ENCODE measurements at regions not wholly inside any gene's neighbourhood (a gene's known extent, or its start where the extent isn't known, plus 50 kb on each side); places are given as distances from the start of the nearest gene placed in this dataset.

DNA sequence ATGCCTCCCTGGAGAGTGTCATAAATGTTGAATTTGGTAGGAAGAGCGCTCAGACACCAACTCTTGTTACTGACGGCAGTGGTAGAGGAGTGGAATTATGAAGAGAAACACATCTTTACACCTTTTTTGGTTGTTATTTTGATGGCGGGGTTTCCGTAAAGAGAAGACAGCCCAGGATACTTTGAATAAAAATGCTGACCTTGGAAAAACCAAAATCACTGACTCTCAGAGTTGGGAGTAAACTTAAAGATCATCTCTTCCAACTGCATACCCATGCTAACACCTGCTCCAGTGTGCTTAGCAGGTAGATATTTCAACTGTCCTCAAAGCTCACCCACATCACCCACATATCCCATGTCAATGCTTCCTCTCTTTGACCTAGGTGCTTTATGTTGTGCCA is 498.6 kb downstream of the LIG4 start:
- TF ChIP-seq, protein P1, sequence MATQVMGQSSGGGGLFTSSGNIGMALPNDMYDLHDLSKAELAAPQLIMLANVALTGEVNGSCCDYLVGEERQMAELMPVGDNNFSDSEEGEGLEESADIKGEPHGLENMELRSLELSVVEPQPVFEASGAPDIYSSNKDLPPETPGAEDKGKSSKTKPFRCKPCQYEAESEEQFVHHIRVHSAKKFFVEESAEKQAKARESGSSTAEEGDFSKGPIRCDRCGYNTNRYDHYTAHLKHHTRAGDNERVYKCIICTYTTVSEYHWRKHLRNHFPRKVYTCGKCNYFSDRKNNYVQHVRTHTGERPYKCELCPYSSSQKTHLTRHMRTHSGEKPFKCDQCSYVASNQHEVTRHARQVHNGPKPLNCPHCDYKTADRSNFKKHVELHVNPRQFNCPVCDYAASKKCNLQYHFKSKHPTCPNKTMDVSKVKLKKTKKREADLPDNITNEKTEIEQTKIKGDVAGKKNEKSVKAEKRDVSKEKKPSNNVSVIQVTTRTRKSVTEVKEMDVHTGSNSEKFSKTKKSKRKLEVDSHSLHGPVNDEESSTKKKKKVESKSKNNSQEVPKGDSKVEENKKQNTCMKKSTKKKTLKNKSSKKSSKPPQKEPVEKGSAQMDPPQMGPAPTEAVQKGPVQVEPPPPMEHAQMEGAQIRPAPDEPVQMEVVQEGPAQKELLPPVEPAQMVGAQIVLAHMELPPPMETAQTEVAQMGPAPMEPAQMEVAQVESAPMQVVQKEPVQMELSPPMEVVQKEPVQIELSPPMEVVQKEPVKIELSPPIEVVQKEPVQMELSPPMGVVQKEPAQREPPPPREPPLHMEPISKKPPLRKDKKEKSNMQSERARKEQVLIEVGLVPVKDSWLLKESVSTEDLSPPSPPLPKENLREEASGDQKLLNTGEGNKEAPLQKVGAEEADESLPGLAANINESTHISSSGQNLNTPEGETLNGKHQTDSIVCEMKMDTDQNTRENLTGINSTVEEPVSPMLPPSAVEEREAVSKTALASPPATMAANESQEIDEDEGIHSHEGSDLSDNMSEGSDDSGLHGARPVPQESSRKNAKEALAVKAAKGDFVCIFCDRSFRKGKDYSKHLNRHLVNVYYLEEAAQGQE (tag by site-specific recombination; IDR thresholded peaks at IDR 0.05): no peak
- TF ChIP-seq, protein P2, sequence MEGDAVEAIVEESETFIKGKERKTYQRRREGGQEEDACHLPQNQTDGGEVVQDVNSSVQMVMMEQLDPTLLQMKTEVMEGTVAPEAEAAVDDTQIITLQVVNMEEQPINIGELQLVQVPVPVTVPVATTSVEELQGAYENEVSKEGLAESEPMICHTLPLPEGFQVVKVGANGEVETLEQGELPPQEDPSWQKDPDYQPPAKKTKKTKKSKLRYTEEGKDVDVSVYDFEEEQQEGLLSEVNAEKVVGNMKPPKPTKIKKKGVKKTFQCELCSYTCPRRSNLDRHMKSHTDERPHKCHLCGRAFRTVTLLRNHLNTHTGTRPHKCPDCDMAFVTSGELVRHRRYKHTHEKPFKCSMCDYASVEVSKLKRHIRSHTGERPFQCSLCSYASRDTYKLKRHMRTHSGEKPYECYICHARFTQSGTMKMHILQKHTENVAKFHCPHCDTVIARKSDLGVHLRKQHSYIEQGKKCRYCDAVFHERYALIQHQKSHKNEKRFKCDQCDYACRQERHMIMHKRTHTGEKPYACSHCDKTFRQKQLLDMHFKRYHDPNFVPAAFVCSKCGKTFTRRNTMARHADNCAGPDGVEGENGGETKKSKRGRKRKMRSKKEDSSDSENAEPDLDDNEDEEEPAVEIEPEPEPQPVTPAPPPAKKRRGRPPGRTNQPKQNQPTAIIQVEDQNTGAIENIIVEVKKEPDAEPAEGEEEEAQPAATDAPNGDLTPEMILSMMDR (tag by site-specific recombination; IDR thresholded peaks at IDR 0.05): no peak
- TF ChIP-seq TCF7L2 (IDR thresholded peaks at IDR 0.05; ENCODE audit: borderline replicate concordance, low read depth, low read length) (no peak), ZNF133 (tag by site-specific recombination; IDR thresholded peaks at IDR 0.05) (no peak), ZNF16 (tag by site-specific recombination; IDR thresholded peaks at IDR 0.05; ENCODE audit: low read depth) (no peak), ZNF521 (tag by site-specific recombination; IDR thresholded peaks at IDR 0.05) (no peak), ZNF174 (tag by site-specific recombination; IDR thresholded peaks at IDR 0.05) (no peak), ZNF311 (tag by site-specific recombination; IDR thresholded peaks at IDR 0.05; ENCODE audit: borderline replicate concordance) (no peak), ZNF558 (tag by site-specific recombination; IDR thresholded peaks at IDR 0.05) (no peak), RBAK (tag by site-specific recombination; IDR thresholded peaks at IDR 0.05) (no peak), ZNF114 (tag by site-specific recombination; IDR thresholded peaks at IDR 0.05) (no peak)
- TF ChIP-seq, protein P3, sequence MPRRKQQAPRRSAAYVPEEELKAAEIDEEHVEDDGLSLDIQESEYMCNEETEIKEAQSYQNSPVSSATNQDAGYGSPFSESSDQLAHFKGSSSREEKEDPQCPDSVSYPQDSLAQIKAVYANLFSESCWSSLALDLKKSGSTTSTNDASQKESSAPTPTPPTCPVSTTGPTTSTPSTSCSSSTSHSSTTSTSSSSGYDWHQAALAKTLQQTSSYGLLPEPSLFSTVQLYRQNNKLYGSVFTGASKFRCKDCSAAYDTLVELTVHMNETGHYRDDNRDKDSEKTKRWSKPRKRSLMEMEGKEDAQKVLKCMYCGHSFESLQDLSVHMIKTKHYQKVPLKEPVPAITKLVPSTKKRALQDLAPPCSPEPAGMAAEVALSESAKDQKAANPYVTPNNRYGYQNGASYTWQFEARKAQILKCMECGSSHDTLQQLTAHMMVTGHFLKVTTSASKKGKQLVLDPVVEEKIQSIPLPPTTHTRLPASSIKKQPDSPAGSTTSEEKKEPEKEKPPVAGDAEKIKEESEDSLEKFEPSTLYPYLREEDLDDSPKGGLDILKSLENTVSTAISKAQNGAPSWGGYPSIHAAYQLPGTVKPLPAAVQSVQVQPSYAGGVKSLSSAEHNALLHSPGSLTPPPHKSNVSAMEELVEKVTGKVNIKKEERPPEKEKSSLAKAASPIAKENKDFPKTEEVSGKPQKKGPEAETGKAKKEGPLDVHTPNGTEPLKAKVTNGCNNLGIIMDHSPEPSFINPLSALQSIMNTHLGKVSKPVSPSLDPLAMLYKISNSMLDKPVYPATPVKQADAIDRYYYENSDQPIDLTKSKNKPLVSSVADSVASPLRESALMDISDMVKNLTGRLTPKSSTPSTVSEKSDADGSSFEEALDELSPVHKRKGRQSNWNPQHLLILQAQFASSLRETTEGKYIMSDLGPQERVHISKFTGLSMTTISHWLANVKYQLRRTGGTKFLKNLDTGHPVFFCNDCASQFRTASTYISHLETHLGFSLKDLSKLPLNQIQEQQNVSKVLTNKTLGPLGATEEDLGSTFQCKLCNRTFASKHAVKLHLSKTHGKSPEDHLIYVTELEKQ (tag by site-specific recombination; IDR thresholded peaks at IDR 0.05; ENCODE audit: borderline replicate concordance): no peak
- TF ChIP-seq, protein P4, sequence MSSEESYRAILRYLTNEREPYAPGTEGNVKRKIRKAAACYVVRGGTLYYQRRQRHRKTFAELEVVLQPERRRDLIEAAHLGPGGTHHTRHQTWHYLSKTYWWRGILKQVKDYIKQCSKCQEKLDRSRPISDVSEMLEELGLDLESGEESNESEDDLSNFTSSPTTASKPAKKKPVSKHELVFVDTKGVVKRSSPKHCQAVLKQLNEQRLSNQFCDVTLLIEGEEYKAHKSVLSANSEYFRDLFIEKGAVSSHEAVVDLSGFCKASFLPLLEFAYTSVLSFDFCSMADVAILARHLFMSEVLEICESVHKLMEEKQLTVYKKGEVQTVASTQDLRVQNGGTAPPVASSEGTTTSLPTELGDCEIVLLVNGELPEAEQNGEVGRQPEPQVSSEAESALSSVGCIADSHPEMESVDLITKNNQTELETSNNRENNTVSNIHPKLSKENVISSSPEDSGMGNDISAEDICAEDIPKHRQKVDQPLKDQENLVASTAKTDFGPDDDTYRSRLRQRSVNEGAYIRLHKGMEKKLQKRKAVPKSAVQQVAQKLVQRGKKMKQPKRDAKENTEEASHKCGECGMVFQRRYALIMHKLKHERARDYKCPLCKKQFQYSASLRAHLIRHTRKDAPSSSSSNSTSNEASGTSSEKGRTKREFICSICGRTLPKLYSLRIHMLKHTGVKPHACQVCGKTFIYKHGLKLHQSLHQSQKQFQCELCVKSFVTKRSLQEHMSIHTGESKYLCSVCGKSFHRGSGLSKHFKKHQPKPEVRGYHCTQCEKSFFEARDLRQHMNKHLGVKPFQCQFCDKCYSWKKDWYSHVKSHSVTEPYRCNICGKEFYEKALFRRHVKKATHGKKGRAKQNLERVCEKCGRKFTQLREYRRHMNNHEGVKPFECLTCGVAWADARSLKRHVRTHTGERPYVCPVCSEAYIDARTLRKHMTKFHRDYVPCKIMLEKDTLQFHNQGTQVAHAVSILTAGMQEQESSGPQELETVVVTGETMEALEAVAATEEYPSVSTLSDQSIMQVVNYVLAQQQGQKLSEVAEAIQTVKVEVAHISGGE (tag by site-specific recombination; conservative IDR thresholded peaks at IDR 0.05; ENCODE audit: low read depth): no peak
- TF ChIP-seq, protein P5, sequence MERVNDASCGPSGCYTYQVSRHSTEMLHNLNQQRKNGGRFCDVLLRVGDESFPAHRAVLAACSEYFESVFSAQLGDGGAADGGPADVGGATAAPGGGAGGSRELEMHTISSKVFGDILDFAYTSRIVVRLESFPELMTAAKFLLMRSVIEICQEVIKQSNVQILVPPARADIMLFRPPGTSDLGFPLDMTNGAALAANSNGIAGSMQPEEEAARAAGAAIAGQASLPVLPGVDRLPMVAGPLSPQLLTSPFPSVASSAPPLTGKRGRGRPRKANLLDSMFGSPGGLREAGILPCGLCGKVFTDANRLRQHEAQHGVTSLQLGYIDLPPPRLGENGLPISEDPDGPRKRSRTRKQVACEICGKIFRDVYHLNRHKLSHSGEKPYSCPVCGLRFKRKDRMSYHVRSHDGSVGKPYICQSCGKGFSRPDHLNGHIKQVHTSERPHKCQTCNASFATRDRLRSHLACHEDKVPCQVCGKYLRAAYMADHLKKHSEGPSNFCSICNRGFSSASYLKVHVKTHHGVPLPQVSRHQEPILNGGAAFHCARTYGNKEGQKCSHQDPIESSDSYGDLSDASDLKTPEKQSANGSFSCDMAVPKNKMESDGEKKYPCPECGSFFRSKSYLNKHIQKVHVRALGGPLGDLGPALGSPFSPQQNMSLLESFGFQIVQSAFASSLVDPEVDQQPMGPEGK (tag by site-specific recombination; IDR thresholded peaks at IDR 0.05): no peak
